Esophagus muscularis mucosa (tissue), 4 donors: ENCODE measurements at regions not wholly inside any gene's neighbourhood (a gene's known extent, or its start where the extent isn't known, plus 50 kb on each side); places are given as distances from the start of the nearest gene placed in this dataset.

ENCODE experiments used
- DNase-seq: peaks from one replicate; pipeline ENCODE4 v3.0.0-alpha.2; 2017; ENCODE audit errors: extremely low spot score
- H3K27ac ChIP-seq, 4 donors: fragments of 200-600 bp; sonication (generic); replicated peaks in 1 of 4; 1 replicate in 3 of 4; 2 replicates in 1 of 4; pipeline ENCODE4 v1.5.1; 2016 to 2019; ENCODE audit warnings: mild to moderate bottlenecking in 1 of 4
- H3K27me3 ChIP-seq, 4 donors: fragments of 200-600 bp; sonication (generic); one replicate each; pipeline versions ENCODE4 v1.5.1 to v1.6.0; 2016 to 2019
- H3K36me3 ChIP-seq, 4 donors: fragments of 200-600 bp; sonication (generic); one replicate each; pipeline ENCODE4 v1.5.1; 2016 to 2019
- H3K4me1 ChIP-seq, 4 donors: fragments of 200-600 bp; sonication (generic); one replicate each; pipeline ENCODE4 v1.5.1; 2016 to 2019
- H3K4me3 ChIP-seq, 4 donors: fragments of 200-600 bp; sonication (generic); 1 replicate in 2 of 4; 2 replicates in 2 of 4; pipeline ENCODE4 v1.5.1; 2016 to 2019; ENCODE audit warnings: mild to moderate bottlenecking in 4 of 4, moderate library complexity in 1 of 4
- H3K9me3 ChIP-seq, 4 donors: fragments of 200-600 bp; sonication (generic); 1 replicate in 3 of 4; 2 replicates in 1 of 4; pipeline ENCODE4 v1.5.1; 2016 to 2019
- CTCF ChIP-seq, 3 experiments: fragments of 200-600 bp in 2 of 3; fragments of 450-650 bp in 1 of 3; sonication (generic) in 2 of 3; IDR thresholded peaks; one replicate each; pipeline ENCODE4 v1.5.1; 2017 to 2019; ENCODE audit warnings: antibody characterized with exemption in 3 of 3, mild to moderate bottlenecking in 2 of 3, moderate library complexity in 1 of 3
- EP300 ChIP-seq: sonication (generic); formaldehyde crosslinking; IDR thresholded peaks from one replicate; pipeline ENCODE4 v1.6.1; 2017; ENCODE audit warnings: antibody characterized with exemption
- POLR2A ChIP-seq: fragments of 450-650 bp; IDR thresholded peaks from one replicate; pipeline ENCODE4 v1.6.1; 2017; ENCODE audit warnings: antibody characterized with exemption, moderate library complexity, mild to moderate bottlenecking, low read depth
- POLR2AphosphoS5 ChIP-seq, 2 donors: sonication (generic); formaldehyde crosslinking; IDR thresholded peaks; one replicate each; pipeline ENCODE4 v1.6.1; 2017; ENCODE audit warnings: antibody characterized with exemption in 2 of 2
- WGBS: methylation state at CpG from one replicate; pipeline ENCODE4 v1.1.5; 2018; 5-methylcytosine and 5-hydroxymethylcytosine counted together
- intact Hi-C: fragments of 100-400 bp; cut with DNase I; formaldehyde crosslinking; loops from one replicate; pipeline ENCODE4 v1.15.1; 2023

- TF ChIP-seq POLR2AphosphoS5 (IDR thresholded peaks at IDR 0.05) (no peak), POLR2A (no peak), EP300 (no peak), CTCF (IDR thresholded peaks at IDR 0.05) (no peak)
- H3K27me3 ChIP-seq: no peaks in the 10 kb centered on the region
- H3K4me3 ChIP-seq: no peak overlapping the region
- peaks cover 0 to 14% (median 10%) of the 10 kb centered on the region in 4 donors for H3K4me1 ChIP-seq
- no peak for DNase-seq
- no peaks in the 10 kb centered on the region for H3K36me3 ChIP-seq
- WGBS: 81% methylated on average over 13 of the region's 14 CpGs
- no peak overlapping the region for H3K27ac ChIP-seq
- intact Hi-C loops: no loop called here
- no peaks in the 10 kb centered on the region for H3K9me3 ChIP-seq
Observed at GRCh38 chr2:18961991-18962421, 372.6 kb upstream of the NT5C1B start.

GRCh38 chr2:18959952-18960717 lies 370.8 kb upstream of the NT5C1B start:
- Histone ChIP-seq H3K9me3 (no peaks in the 10 kb centered on the region), H3K36me3 (no peaks in the 10 kb centered on the region), H3K4me3 (no peak overlapping the region), H3K27me3 (no peaks in the 10 kb centered on the region), H3K27ac (no peak overlapping the region), H3K4me1 (peaks cover 0 to 14% (median 10%) of the 10 kb centered on the region in 4 donors)
- intact Hi-C loops: no loop called here
- DNase-seq: no peak
- TF ChIP-seq POLR2A: no peak
- TF ChIP-seq EP300: no peak
- TF ChIP-seq CTCF (IDR thresholded peaks at IDR 0.05): no peak
- TF ChIP-seq POLR2AphosphoS5 (IDR thresholded peaks at IDR 0.05): no peak

GRCh38 chr2:18959200-18959599 lies 369.8 kb upstream of the NT5C1B start:
- Histone ChIP-seq H3K27me3 (no peaks in the 10 kb centered on the region), H3K36me3 (no peaks in the 10 kb centered on the region), H3K9me3 (no peaks in the 10 kb centered on the region), H3K27ac (no peak overlapping the region), H3K4me3 (no peak overlapping the region), H3K4me1 (peaks cover 0 to 14% (median 10%) of the 10 kb centered on the region in 4 donors)
- DNase-seq: no peak
- intact Hi-C loops: no loop called here
- 94% methylated on average over 1 of the region's 1 CpG for WGBS
- TF ChIP-seq POLR2A: no peak
- no peak for TF ChIP-seq EP300
- TF ChIP-seq CTCF (IDR thresholded peaks at IDR 0.05): no peak
- no peak for TF ChIP-seq POLR2AphosphoS5 (IDR thresholded peaks at IDR 0.05)

- H3K27me3 ChIP-seq: no peaks in the 10 kb centered on the region
- H3K9me3 ChIP-seq: no peaks in the 10 kb centered on the region
- WGBS: 58% methylated on average over 1 of the region's 1 CpG
- TF ChIP-seq POLR2A: no peak
- TF ChIP-seq CTCF (IDR thresholded peaks at IDR 0.05): no peak
- TF ChIP-seq POLR2AphosphoS5 (IDR thresholded peaks at IDR 0.05): no peak
- TF ChIP-seq EP300: no peak
- no peak overlapping the region for H3K4me3 ChIP-seq
- intact Hi-C loops: no loop called here
- no peaks in the 10 kb centered on the region for H3K36me3 ChIP-seq
- no peak overlapping the region for H3K27ac ChIP-seq
- peaks cover 0 to 14% (median 10%) of the 10 kb centered on the region in 4 donors for H3K4me1 ChIP-seq
- no peak for DNase-seq
Observed at GRCh38 chr2:18957909-18958308, 368.5 kb upstream of the NT5C1B start.

GRCh38 chr2:18950361-18950851 lies 361.0 kb upstream of the NT5C1B start:
- Histone ChIP-seq H3K4me1 (peaks cover 5 to 21% (median 18%) of the 10 kb centered on the region in 4 donors), H3K9me3 (no peaks in the 10 kb centered on the region), H3K4me3 (peak overlapping the region in 1 of 4 donors; percentile 9), H3K27me3 (no peaks in the 10 kb centered on the region), H3K36me3 (no peaks in the 10 kb centered on the region), H3K27ac (peak overlapping the region; percentile 22 to 63 (median 62))
- DNase-seq: no peak
- intact Hi-C loops: no loop called here
- TF ChIP-seq POLR2AphosphoS5 (IDR thresholded peaks at IDR 0.05): peak in 1 of 2 donors; percentile 36
- TF ChIP-seq POLR2A: no peak
- 23% methylated on average over 5 of the region's 5 CpGs for WGBS
